Tibial nerve (tissue), 4 donors: ENCODE measurements at regions not wholly inside any gene's neighbourhood (a gene's known extent, or its start where the extent isn't known, plus 50 kb on each side); places are given as distances from the start of the nearest gene placed in this dataset.

ENCODE experiments used
- EP300 ChIP-seq, 2 donors: sonication (generic); formaldehyde crosslinking; IDR thresholded peaks; one replicate each; pipeline ENCODE4 v1.6.1; 2017; ENCODE audit warnings: antibody characterized with exemption in 2 of 2, mild to moderate bottlenecking in 1 of 2
- POLR2A ChIP-seq, 2 donors: fragments of 450-650 bp; IDR thresholded peaks; one replicate each; pipeline ENCODE4 v1.6.1; 2017; ENCODE audit warnings: antibody characterized with exemption in 2 of 2, mild to moderate bottlenecking in 2 of 2, moderate library complexity in 2 of 2
- TF ChIP-seq, protein P1 (sequence below), 5 experiments: fragments of 200-600 bp in 3 of 5; fragments of 450-650 bp in 2 of 5; sonication (generic) in 3 of 5; IDR thresholded peaks; one replicate each; pipeline ENCODE4 v1.5.1; 2016 to 2019; ENCODE audit warnings: antibody characterized with exemption in 5 of 5, mild to moderate bottlenecking in 3 of 5, moderate library complexity in 2 of 5

- TF ChIP-seq, protein P1, sequence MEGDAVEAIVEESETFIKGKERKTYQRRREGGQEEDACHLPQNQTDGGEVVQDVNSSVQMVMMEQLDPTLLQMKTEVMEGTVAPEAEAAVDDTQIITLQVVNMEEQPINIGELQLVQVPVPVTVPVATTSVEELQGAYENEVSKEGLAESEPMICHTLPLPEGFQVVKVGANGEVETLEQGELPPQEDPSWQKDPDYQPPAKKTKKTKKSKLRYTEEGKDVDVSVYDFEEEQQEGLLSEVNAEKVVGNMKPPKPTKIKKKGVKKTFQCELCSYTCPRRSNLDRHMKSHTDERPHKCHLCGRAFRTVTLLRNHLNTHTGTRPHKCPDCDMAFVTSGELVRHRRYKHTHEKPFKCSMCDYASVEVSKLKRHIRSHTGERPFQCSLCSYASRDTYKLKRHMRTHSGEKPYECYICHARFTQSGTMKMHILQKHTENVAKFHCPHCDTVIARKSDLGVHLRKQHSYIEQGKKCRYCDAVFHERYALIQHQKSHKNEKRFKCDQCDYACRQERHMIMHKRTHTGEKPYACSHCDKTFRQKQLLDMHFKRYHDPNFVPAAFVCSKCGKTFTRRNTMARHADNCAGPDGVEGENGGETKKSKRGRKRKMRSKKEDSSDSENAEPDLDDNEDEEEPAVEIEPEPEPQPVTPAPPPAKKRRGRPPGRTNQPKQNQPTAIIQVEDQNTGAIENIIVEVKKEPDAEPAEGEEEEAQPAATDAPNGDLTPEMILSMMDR (IDR thresholded peaks at IDR 0.05) = no peak
- TF ChIP-seq POLR2A (IDR thresholded peaks at IDR 0.05) (no peak), EP300 (IDR thresholded peaks at IDR 0.05) (no peak)
Measured at GRCh38 chr6:6893701-6894100, 214.1 kb upstream of the RREB1 start.
